Left hindlimb (tissue), 1 donor: ENCODE measurements at regions not wholly inside any gene's neighbourhood (a gene's known extent, or its start where the extent isn't known, plus 50 kb on each side); places are given as distances from the start of the nearest gene placed in this dataset.

Source experiments
- DNase-seq: peaks from one replicate; pipeline ENCODE4 v3.0.0-alpha.2; 2018

GRCh38 chr10:62721687-62722086, 82.8 kb upstream of the ADO start:
- DNase-seq, result no peak

- no peak for DNase-seq
Measured at GRCh38 chr10:62723375-62723774, 81.1 kb upstream of the ADO start.

- no peak for DNase-seq
Measured at GRCh38 chr10:62724465-62724864, 80.1 kb upstream of the ADO start.

GRCh38 chr10:62726142-62726541, 78.4 kb upstream of the ADO start:
- no peak for DNase-seq

GRCh38 chr10:62726638-62727037, 77.9 kb upstream of the ADO start:
- DNase-seq, result no peak

GRCh38 chr10:62727934-62728333, 76.6 kb upstream of the ADO start:
- no peak for DNase-seq

- no peak for DNase-seq
Measured at GRCh38 chr10:62728479-62728878, 76.0 kb upstream of the ADO start.

GRCh38 chr10:62732841-62733653, 71.5 kb upstream of the ADO start:
- DNase-seq, result no peak

- no peak for DNase-seq
Measured at GRCh38 chr10:62733654-62734293, 70.7 kb upstream of the ADO start.

GRCh38 chr10:62734781-62735463, 69.6 kb upstream of the ADO start:
- no peak for DNase-seq

- DNase-seq, result no peak
Measured at GRCh38 chr10:62735464-62736167, 68.9 kb upstream of the ADO start.

GRCh38 chr10:62736168-62736546, 68.4 kb upstream of the ADO start:
- DNase-seq, result no peak

- DNase-seq, result no peak
Measured at GRCh38 chr10:62738916-62739315, 65.6 kb upstream of the ADO start.

- no peak for DNase-seq
Measured at GRCh38 chr10:62740885-62741745, 63.4 kb upstream of the ADO start.

GRCh38 chr10:62741996-62742395, 62.5 kb upstream of the ADO start:
- DNase-seq, result no peak

- DNase-seq, result no peak
Measured at GRCh38 chr10:62742536-62743061, 61.9 kb upstream of the ADO start.

- DNase-seq, result no peak
Measured at GRCh38 chr10:62744136-62744535, 60.4 kb upstream of the ADO start.

- no peak for DNase-seq
Measured at GRCh38 chr10:62745581-62745980, 58.9 kb upstream of the ADO start.

GRCh38 chr10:62746951-62747729, 57.4 kb upstream of the ADO start:
- no peak for DNase-seq

- no peak for DNase-seq
Measured at GRCh38 chr10:62748386-62748785, 56.1 kb upstream of the ADO start.

GRCh38 chr10:62749093-62749683, 55.3 kb upstream of the ADO start:
- no peak for DNase-seq
